ENCODE measurements at regions not wholly inside any gene's neighbourhood (a gene's known extent, or its start where the extent isn't known, plus 50 kb on each side); places are given as distances from the start of the nearest gene placed in this dataset.

GRCh38 chr16:64541621-64542020 lies 580.2 kb downstream of the CDH11 start:
- Histone ChIP-seq H3K36me3 (ENCODE audit: control insufficient read depth, insufficient read depth, low read length) (no peaks in the 10 kb centered on the region), H3K27me3 (ENCODE audit: control insufficient read depth, insufficient read depth, low read length) (no peaks in the 10 kb centered on the region), H3K4me3 (ENCODE audit: low read depth, low read length) (no peak overlapping the region)
- TF ChIP-seq CTCF (IDR thresholded peaks at IDR 0.05; ENCODE audit: insufficient read depth, low read length, severe bottlenecking), result no peak
- DNase-seq (ENCODE audit: low read depth) (peak; percentile 72), FAIRE-seq (no peak)

GRCh38 chr16:64540434-64540833 lies 581.4 kb downstream of the CDH11 start:
- no peak for TF ChIP-seq CTCF (IDR thresholded peaks at IDR 0.05; ENCODE audit: insufficient read depth, low read length, severe bottlenecking)
- no peaks in the 10 kb centered on the region for H3K36me3 ChIP-seq (ENCODE audit: control insufficient read depth, insufficient read depth, low read length)
- no peak overlapping the region for H3K4me3 ChIP-seq (ENCODE audit: low read depth, low read length)
- no peaks in the 10 kb centered on the region for H3K27me3 ChIP-seq (ENCODE audit: control insufficient read depth, insufficient read depth, low read length)
- DNase-seq (ENCODE audit: low read depth) (peak; percentile 57), FAIRE-seq (no peak)

- FAIRE-seq (peak; percentile 40), DNase-seq (ENCODE audit: low read depth) (no peak)
- Histone ChIP-seq H3K36me3 (ENCODE audit: control insufficient read depth, insufficient read depth, low read length) (no peaks in the 10 kb centered on the region), H3K27me3 (ENCODE audit: control insufficient read depth, insufficient read depth, low read length) (no peaks in the 10 kb centered on the region), H3K4me3 (ENCODE audit: low read depth, low read length) (no peak overlapping the region)
- TF ChIP-seq CTCF (IDR thresholded peaks at IDR 0.05; ENCODE audit: insufficient read depth, low read length, severe bottlenecking), result no peak
These were observed 582.0 kb downstream of the CDH11 start for GRCh38 chr16:64539811-64540371.

- FAIRE-seq (no peak), DNase-seq (ENCODE audit: low read depth) (no peak)
- TF ChIP-seq CTCF (IDR thresholded peaks at IDR 0.05; ENCODE audit: insufficient read depth, low read length, severe bottlenecking), result no peak
- H3K36me3 ChIP-seq (ENCODE audit: control insufficient read depth, insufficient read depth, low read length), result no peaks in the 10 kb centered on the region
- H3K27me3 ChIP-seq (ENCODE audit: control insufficient read depth, insufficient read depth, low read length), result no peaks in the 10 kb centered on the region
- H3K4me3 ChIP-seq (ENCODE audit: low read depth, low read length), result no peak overlapping the region
These were observed 587.6 kb downstream of the CDH11 start for GRCh38 chr16:64534180-64534780.

- no peak for DNase-seq (ENCODE audit: low read depth)
- no peak for FAIRE-seq
- H3K27me3 ChIP-seq (ENCODE audit: control insufficient read depth, insufficient read depth, low read length), result no peaks in the 10 kb centered on the region
- TF ChIP-seq CTCF (IDR thresholded peaks at IDR 0.05; ENCODE audit: insufficient read depth, low read length, severe bottlenecking), result no peak
- H3K4me3 ChIP-seq (ENCODE audit: low read depth, low read length), result no peak overlapping the region
- no peaks in the 10 kb centered on the region for H3K36me3 ChIP-seq (ENCODE audit: control insufficient read depth, insufficient read depth, low read length)
These were observed 589.2 kb downstream of the CDH11 start for GRCh38 chr16:64532691-64533090.

GRCh38 chr16:64532117-64532516 lies 589.7 kb downstream of the CDH11 start:
- Histone ChIP-seq H3K27me3 (ENCODE audit: control insufficient read depth, insufficient read depth, low read length) (no peaks in the 10 kb centered on the region), H3K4me3 (ENCODE audit: low read depth, low read length) (no peak overlapping the region), H3K36me3 (ENCODE audit: control insufficient read depth, insufficient read depth, low read length) (no peaks in the 10 kb centered on the region)
- DNase-seq (ENCODE audit: low read depth), result no peak
- no peak for FAIRE-seq
- TF ChIP-seq CTCF (IDR thresholded peaks at IDR 0.05; ENCODE audit: insufficient read depth, low read length, severe bottlenecking), result no peak

Measured in bronchial epithelial cell (primary cell).